RWPE2 (cell line): ENCODE measurements at regions not wholly inside any gene's neighbourhood (a gene's known extent, or its start where the extent isn't known, plus 50 kb on each side); places are given as distances from the start of the nearest gene placed in this dataset.

Experiments
- ATAC-seq: fragments of 200-7000 bp; cut with Tn5 transposase; 3 replicates; pipeline ENCODE4 v1.9.1; 2021; ENCODE audit warnings: low read depth
- DNase-seq: peaks from one replicate; pipeline ENCODE4 v3.0.0-alpha.2; 2020; ENCODE audit warnings: low spot score
- H3K27ac ChIP-seq: fragments of 450-650 bp; 2 replicates; pipeline ENCODE4 v1.5.1; 2017; ENCODE audit warnings: mild to moderate bottlenecking; ENCODE audit not compliant: poor library complexity, severe bottlenecking
- H3K27me3 ChIP-seq: fragments of 250-450 bp; sonication (Bioruptor Pico); 2 replicates; pipeline ENCODE4 v1.5.1; 2021; ENCODE audit warnings: mild to moderate bottlenecking, moderate library complexity; ENCODE audit not compliant: insufficient read depth, poor library complexity, severe bottlenecking
- H3K36me3 ChIP-seq: fragments of 250-450 bp; sonication (Bioruptor Pico); 2 replicates; pipeline ENCODE4 v1.5.1; 2020; ENCODE audit warnings: low read depth, mild to moderate bottlenecking, moderate library complexity
- H3K4me1 ChIP-seq: fragments of 250-450 bp; sonication (Bioruptor Pico); 2 replicates; pipeline ENCODE4 v1.5.1; 2021; ENCODE audit warnings: mild to moderate bottlenecking, moderate library complexity; ENCODE audit not compliant: insufficient read depth, poor library complexity, severe bottlenecking
- H3K4me3 ChIP-seq: fragments of 250-450 bp; sonication (Bioruptor Pico); 2 replicates; pipeline ENCODE4 v1.5.1; 2021; ENCODE audit warnings: mild to moderate bottlenecking, moderate library complexity; ENCODE audit not compliant: severe bottlenecking
- H3K9me3 ChIP-seq: fragments of 250-450 bp; sonication (Bioruptor Pico); 2 replicates; pipeline ENCODE4 v1.5.1; 2021; ENCODE audit warnings: mild to moderate bottlenecking, moderate library complexity; ENCODE audit not compliant: severe bottlenecking
- CTCF ChIP-seq: fragments of 450-650 bp; IDR thresholded peaks from one replicate; pipeline ENCODE4 v1.5.1; 2017; ENCODE audit warnings: mild to moderate bottlenecking, moderate library complexity; ENCODE audit not compliant: poor library complexity, severe bottlenecking

GRCh38 chr2:23159746-23160405 is 225.1 kb upstream of the KLHL29 start:
- H3K9me3 ChIP-seq = no peaks in the 10 kb centered on the region
- no peak overlapping the region for H3K4me3 ChIP-seq
- H3K4me1 ChIP-seq = no peaks in the 10 kb centered on the region
- no peak overlapping the region for H3K27ac ChIP-seq
- no peaks in the 10 kb centered on the region for H3K27me3 ChIP-seq
- ATAC-seq = no peak
- no peaks in the 10 kb centered on the region for H3K36me3 ChIP-seq
- no peak for TF ChIP-seq CTCF
- DNase-seq = no peak

- no peak for TF ChIP-seq CTCF
- Histone ChIP-seq H3K27me3 (no peaks in the 10 kb centered on the region), H3K36me3 (no peaks in the 10 kb centered on the region), H3K4me3 (no peak overlapping the region), H3K4me1 (no peaks in the 10 kb centered on the region), H3K9me3 (no peaks in the 10 kb centered on the region), H3K27ac (no peak overlapping the region)
- no peak for ATAC-seq
- no peak for DNase-seq
These were observed 220.8 kb upstream of the KLHL29 start for GRCh38 chr2:23164173-23164572.

GRCh38 chr2:23169896-23170295 is 215.1 kb upstream of the KLHL29 start:
- ATAC-seq (no peak), DNase-seq (no peak)
- H3K27me3 ChIP-seq = no peaks in the 10 kb centered on the region
- H3K4me1 ChIP-seq = no peaks in the 10 kb centered on the region
- no peaks in the 10 kb centered on the region for H3K9me3 ChIP-seq
- no peak for TF ChIP-seq CTCF
- H3K27ac ChIP-seq = no peak overlapping the region
- H3K36me3 ChIP-seq = no peaks in the 10 kb centered on the region
- H3K4me3 ChIP-seq = no peak overlapping the region

GRCh38 chr2:23171108-23171507 is 213.9 kb upstream of the KLHL29 start:
- no peak overlapping the region for H3K27ac ChIP-seq
- ATAC-seq = no peak
- H3K4me1 ChIP-seq = no peaks in the 10 kb centered on the region
- H3K27me3 ChIP-seq = no peaks in the 10 kb centered on the region
- no peak for TF ChIP-seq CTCF
- DNase-seq = no peak
- no peak overlapping the region for H3K4me3 ChIP-seq
- no peaks in the 10 kb centered on the region for H3K36me3 ChIP-seq
- no peaks in the 10 kb centered on the region for H3K9me3 ChIP-seq

- Histone ChIP-seq H3K27me3 (no peaks in the 10 kb centered on the region), H3K4me1 (no peaks in the 10 kb centered on the region), H3K4me3 (no peak overlapping the region), H3K9me3 (no peaks in the 10 kb centered on the region), H3K27ac (no peak overlapping the region), H3K36me3 (no peaks in the 10 kb centered on the region)
- ATAC-seq (no peak), DNase-seq (no peak)
- no peak for TF ChIP-seq CTCF
These were observed 206.6 kb upstream of the KLHL29 start for GRCh38 chr2:23178396-23178795.
